ACC112 (cell line): ENCODE measurements at regions not wholly inside any gene's neighbourhood (a gene's known extent, or its start where the extent isn't known, plus 50 kb on each side); places are given as distances from the start of the nearest gene placed in this dataset.

ENCODE experiments used
- H2AFZ ChIP-seq: fragments of 200-600 bp; sonication (generic); one replicate; pipeline ENCODE4 v1.6.0; 2017; ENCODE audit warnings: antibody characterized with exemption, low read length; ENCODE audit not compliant: unreplicated experiment
- H3K27ac ChIP-seq: fragments of 200-600 bp; sonication (generic); 2 replicates; pipeline ENCODE4 v1.5.1; 2014; ENCODE audit warnings: low read depth, mild to moderate bottlenecking, antibody characterized with exemption, low read length, moderate library complexity
- H3K27me3 ChIP-seq: fragments of 200-600 bp; sonication (generic); 2 replicates; pipeline ENCODE4 v1.6.1; 2014; ENCODE audit warnings: mild to moderate bottlenecking, antibody characterized with exemption, low read length, moderate library complexity, mixed read lengths; ENCODE audit not compliant: insufficient read depth
- H3K36me3 ChIP-seq: fragments of 200-600 bp; sonication (generic); 2 replicates; pipeline ENCODE4 v1.6.1; 2016; ENCODE audit warnings: mild to moderate bottlenecking, antibody characterized with exemption, low read length, moderate library complexity, mixed read lengths; ENCODE audit not compliant: insufficient read depth
- H3K4me1 ChIP-seq: fragments of 200-600 bp; sonication (generic); one replicate; pipeline ENCODE4 v1.6.1; 2016; ENCODE audit warnings: low read length, mixed read lengths; ENCODE audit not compliant: insufficient read depth, unreplicated experiment, control insufficient read depth
- H3K4me3 ChIP-seq: fragments of 200-600 bp; sonication (generic); 2 replicates; pipeline ENCODE4 v1.5.1; 2014; ENCODE audit warnings: mild to moderate bottlenecking, low read depth, low read length
- H3K79me2 ChIP-seq: fragments of 200-600 bp; sonication (generic); one replicate; pipeline ENCODE4 v1.6.0; 2016; ENCODE audit warnings: low read length; ENCODE audit not compliant: control insufficient read depth, unreplicated experiment, insufficient read depth

DNA sequence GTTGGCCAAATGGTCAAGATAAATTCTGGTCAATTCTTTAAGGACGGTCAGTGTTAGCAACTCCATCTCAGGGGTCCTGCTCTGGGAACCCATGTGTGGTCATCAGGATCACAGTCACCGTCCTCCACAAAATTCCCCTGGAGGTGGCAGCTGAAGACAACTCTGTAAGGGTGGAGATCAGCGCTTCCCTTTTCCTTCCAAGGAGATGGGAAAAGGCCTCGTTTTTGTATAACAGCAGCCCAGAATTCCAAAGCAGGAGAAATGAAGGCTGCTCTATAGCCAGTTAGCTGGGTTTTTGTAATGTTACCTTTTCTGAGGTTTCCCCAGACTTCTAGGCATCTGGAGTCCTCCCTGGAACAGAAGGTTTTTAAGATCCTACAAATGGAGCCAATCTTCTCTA is 334.8 kb downstream of the MYCN start:
- Histone ChIP-seq H3K4me3 (no peak overlapping the region), H3K27me3 (no peaks in the 10 kb centered on the region), H3K36me3 (no peaks in the 10 kb centered on the region), H3K79me2 (no peaks in the 10 kb centered on the region), H2AFZ (no peak overlapping the region), H3K4me1 (no peaks in the 10 kb centered on the region), H3K27ac (no peak overlapping the region)

DNA sequence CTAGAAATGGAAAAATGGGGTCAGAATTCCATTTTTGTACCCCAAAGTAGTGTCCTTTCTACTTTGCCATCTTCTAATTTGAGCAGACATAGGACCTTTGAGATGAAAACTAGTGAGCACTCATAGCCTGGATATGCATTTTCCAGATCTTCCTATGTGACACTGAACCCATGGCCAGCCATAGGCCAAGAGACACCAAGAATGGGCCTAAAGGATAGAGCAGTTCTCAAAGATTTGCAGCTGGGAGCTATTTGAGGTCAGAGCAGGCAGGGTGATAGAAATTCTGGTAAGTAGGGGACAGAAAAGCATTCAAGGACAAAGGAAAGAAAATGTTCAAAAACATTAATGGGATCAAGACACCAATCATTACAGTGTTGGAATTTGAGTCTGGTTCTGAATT is 332.8 kb downstream of the MYCN start:
- H3K36me3 ChIP-seq = no peaks in the 10 kb centered on the region
- H3K4me3 ChIP-seq = no peak overlapping the region
- no peaks in the 10 kb centered on the region for H3K79me2 ChIP-seq
- H3K27ac ChIP-seq = no peak overlapping the region
- no peaks in the 10 kb centered on the region for H3K27me3 ChIP-seq
- no peak overlapping the region for H2AFZ ChIP-seq
- no peaks in the 10 kb centered on the region for H3K4me1 ChIP-seq

- H3K4me1 ChIP-seq = no peaks in the 10 kb centered on the region
These were observed 331.9 kb downstream of the MYCN start for GRCh38 chr2:16272038-16272788.

GRCh38 chr2:16271231-16271896 is 331.0 kb downstream of the MYCN start:
- Histone ChIP-seq H3K4me3 (no peak overlapping the region), H3K4me1 (no peaks in the 10 kb centered on the region), H3K27me3 (no peaks in the 10 kb centered on the region), H2AFZ (no peak overlapping the region), H3K36me3 (no peaks in the 10 kb centered on the region), H3K27ac (no peak overlapping the region), H3K79me2 (no peaks in the 10 kb centered on the region)

More at GRCh38 chr2:16272038-16272788, 331.9 kb downstream of the MYCN start:
- no peak overlapping the region for H3K4me3 ChIP-seq
- no peak overlapping the region for H2AFZ ChIP-seq
- H3K27me3 ChIP-seq = no peaks in the 10 kb centered on the region
- H3K27ac ChIP-seq = no peak overlapping the region
- H3K79me2 ChIP-seq = no peaks in the 10 kb centered on the region
- H3K36me3 ChIP-seq = no peaks in the 10 kb centered on the region

GRCh38 chr2:16270441-16270840 is 330.1 kb downstream of the MYCN start:
- Histone ChIP-seq H3K4me1 (no peaks in the 10 kb centered on the region), H3K27ac (no peak overlapping the region)

DNA sequence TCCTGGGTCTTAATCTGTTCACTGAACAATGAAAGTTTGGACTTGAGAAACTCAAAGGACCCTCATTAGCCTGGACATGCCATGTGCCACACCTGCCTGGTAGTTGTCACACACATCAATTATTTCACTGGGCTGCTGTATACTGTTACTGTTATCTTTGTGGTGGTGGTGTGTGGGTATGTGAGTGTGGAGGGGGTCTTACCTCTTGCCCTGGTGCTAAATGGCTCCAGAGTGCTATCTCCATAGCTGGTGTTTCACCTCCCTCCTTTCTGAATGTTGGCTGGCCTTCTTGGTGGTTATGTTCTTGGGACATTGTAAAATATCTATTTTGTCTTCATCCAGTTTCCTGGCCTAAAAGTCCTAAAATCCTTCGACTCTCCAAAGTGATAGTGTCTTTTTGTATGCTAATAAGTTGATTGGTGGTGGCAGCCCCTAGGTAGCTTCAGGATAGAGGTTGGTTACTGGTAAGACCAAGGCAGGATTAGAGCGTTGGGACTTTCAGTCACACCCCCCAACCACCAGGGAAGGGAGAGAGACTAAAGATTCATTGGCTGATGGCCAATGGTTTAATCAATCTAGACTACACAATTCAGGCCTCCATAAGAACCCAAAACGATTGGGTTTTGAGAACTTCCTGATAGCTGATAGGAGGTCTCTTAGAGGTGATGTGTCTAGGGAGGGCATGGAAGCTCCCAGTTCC is 328.1 kb downstream of the MYCN start:
- Histone ChIP-seq H2AFZ (no peak overlapping the region), H3K79me2 (no peaks in the 10 kb centered on the region), H3K4me3 (no peak overlapping the region), H3K27ac (no peak overlapping the region), H3K36me3 (no peaks in the 10 kb centered on the region), H3K4me1 (no peaks in the 10 kb centered on the region), H3K27me3 (no peaks in the 10 kb centered on the region)

More at GRCh38 chr2:16270441-16270840, 330.1 kb downstream of the MYCN start:
- Histone ChIP-seq H3K4me3 (no peak overlapping the region), H3K27me3 (no peaks in the 10 kb centered on the region), H3K79me2 (no peaks in the 10 kb centered on the region), H2AFZ (no peak overlapping the region), H3K36me3 (no peaks in the 10 kb centered on the region)

DNA sequence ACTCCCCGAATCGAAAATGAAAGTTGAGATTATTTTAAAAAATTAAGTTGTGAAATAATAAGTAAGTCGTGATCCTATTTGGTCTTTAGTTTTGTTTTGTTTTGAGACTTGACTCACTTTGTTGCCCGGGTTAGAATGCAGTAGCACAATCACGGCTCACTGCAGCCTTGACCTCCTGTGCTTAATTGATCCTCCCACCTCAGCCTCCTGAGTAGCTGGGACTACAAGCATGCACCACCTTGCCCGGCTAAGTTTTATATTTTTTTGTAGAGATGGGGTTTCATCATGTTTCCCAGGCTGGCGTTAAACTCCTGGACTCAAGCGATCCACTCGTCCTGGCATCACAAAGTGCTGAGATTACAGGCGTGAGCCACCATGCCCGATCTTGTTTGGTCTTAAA is 326.2 kb downstream of the MYCN start:
- no peak overlapping the region for H3K4me3 ChIP-seq
- no peak overlapping the region for H2AFZ ChIP-seq
- no peaks in the 10 kb centered on the region for H3K79me2 ChIP-seq
- H3K4me1 ChIP-seq = no peaks in the 10 kb centered on the region
- no peak overlapping the region for H3K27ac ChIP-seq
- H3K27me3 ChIP-seq = no peaks in the 10 kb centered on the region
- no peaks in the 10 kb centered on the region for H3K36me3 ChIP-seq

DNA sequence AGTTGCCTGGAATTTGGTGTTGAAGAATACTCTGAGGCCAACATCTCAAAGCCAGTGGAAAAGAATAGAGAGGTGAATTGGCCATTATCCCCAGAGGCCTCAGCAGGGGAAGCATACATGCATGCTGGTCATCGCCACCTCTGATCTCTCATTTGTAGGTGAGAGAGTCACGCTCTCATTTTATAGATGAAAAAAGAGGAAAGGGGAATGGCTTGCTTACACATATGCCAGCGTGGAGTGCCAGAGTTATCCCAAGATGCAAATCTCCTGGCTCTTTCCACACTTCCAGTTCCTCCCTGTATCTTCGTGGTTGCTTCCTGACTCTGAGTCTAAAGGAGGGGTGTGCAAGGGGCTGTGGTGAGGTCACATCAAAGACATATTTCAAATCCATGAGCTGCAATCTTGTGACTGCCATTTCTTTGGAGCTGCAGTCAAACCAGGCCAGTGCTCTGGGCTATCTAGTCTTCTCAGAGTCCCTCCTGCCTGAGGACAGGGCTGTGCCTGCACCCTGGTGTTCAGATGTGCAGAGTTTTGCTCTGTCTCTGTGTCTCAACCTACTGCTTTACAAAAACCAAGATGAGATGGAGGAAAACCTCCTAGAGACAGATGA is 324.7 kb downstream of the MYCN start:
- no peak overlapping the region for H3K27ac ChIP-seq
- no peaks in the 10 kb centered on the region for H3K4me1 ChIP-seq
- H3K79me2 ChIP-seq = no peaks in the 10 kb centered on the region
- H3K4me3 ChIP-seq = no peak overlapping the region
- H2AFZ ChIP-seq = no peak overlapping the region
- no peaks in the 10 kb centered on the region for H3K36me3 ChIP-seq
- H3K27me3 ChIP-seq = no peaks in the 10 kb centered on the region

GRCh38 chr2:16264491-16264890 is 324.1 kb downstream of the MYCN start:
- Histone ChIP-seq H3K79me2 (no peaks in the 10 kb centered on the region), H3K4me1 (no peaks in the 10 kb centered on the region), H3K36me3 (no peaks in the 10 kb centered on the region), H2AFZ (no peak overlapping the region), H3K27me3 (no peaks in the 10 kb centered on the region), H3K27ac (no peak overlapping the region), H3K4me3 (no peak overlapping the region)

DNA sequence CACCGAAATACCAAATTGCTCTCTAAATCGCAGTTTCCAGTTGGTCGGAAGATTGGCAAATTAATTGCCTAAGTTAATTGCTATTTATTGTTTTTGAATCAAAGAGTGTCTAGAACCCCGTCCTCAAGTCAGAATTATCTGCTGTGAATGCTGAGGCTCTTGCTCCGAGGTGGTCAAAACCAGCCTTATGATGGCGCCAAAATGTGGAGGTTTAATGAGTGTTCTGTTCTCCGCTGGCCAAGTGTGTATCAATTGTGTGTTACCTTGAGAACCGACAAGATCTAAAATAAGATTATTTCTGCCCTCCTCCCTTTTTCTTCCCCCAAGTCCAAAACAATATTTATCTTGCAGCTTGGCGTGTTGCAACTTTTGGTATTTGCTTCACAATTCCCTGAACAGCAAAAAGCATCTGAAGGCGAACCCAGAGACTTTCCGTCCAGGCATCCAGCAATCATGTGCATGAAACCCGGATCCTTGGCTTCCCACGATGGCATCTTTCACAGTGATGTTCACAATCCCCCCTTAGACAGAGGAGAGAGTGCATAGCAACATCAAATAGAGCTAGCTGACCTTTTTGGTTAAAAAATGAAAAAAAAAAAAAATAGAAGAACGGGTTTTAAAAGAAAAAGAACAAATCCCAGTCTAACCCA is 323.0 kb downstream of the MYCN start:
- Histone ChIP-seq H3K79me2 (no peaks in the 10 kb centered on the region), H3K36me3 (no peaks in the 10 kb centered on the region), H2AFZ (no peak overlapping the region), H3K27ac (no peak overlapping the region), H3K4me3 (no peak overlapping the region), H3K4me1 (no peaks in the 10 kb centered on the region), H3K27me3 (no peaks in the 10 kb centered on the region)
